HG03025 (cell line): ENCODE measurements at regions not wholly inside any gene's neighbourhood (a gene's known extent, or its start where the extent isn't known, plus 50 kb on each side); places are given as distances from the start of the nearest gene placed in this dataset.

ENCODE experiments used
- ATAC-seq: cut with Tn5 transposase; IDR thresholded peaks from one replicate; pipeline ENCODE4 v1.9.1; 2021; ENCODE audit warnings: mild to moderate bottlenecking, moderate library complexity; ENCODE audit not compliant: unreplicated experiment, low FRiP score

- no peak for ATAC-seq
These were observed 304.9 kb upstream of the TCF21 start for GRCh38 chr6:133583907-133584427.

GRCh38 chr6:133584823-133585222 lies 304.1 kb upstream of the TCF21 start:
- no peak for ATAC-seq

- no peak for ATAC-seq
These were observed 302.9 kb upstream of the TCF21 start for GRCh38 chr6:133585978-133586377.

- ATAC-seq: no peak
These were observed 301.3 kb upstream of the TCF21 start for GRCh38 chr6:133587546-133588160.

GRCh38 chr6:133590196-133590595 lies 298.7 kb upstream of the TCF21 start:
- no peak for ATAC-seq

GRCh38 chr6:133590814-133591213 lies 298.1 kb upstream of the TCF21 start:
- no peak for ATAC-seq

DNA sequence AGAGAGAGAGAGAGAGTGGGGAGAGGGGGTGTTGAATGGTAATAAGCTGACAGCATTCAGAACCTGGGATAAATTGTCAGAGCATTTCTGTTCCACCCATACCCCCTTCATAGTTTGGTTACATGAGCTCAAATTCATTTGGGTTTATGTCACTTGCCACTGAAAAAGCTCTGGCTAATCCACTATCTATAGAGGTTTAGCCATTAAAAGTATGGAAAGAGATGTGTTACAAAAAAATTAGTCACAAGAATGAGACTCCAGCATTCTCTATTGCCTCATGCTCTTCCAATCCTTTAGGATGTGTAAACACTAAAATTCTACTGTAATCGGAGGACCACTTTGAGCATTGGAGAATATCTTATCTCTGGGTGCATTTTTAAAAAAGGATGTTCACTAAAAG lies 297.6 kb upstream of the TCF21 start:
- ATAC-seq: no peak

DNA sequence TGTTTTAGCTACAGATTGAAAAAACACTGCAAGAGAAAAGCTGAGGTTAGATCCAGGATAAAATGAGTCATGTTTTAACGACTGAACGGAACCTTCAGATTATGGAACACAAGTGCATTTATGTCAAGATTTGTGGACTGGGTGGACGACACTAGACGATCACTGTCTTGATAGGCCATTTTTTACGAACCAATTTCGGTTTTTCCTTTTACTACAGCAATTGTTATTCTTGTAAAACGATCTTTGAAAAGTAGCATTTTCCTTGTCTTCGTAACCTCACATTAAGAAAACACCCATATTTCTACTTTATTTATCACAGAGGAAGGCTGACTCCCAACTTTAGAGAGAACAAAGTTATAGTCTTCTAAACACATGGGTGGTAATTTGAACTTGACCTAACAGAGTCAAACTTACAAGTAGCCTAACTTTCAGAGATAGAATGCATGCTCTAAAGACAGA lies 294.2 kb upstream of the TCF21 start:
- ATAC-seq: no peak

- ATAC-seq: no peak
These were observed 293.7 kb upstream of the TCF21 start for GRCh38 chr6:133595111-133595761.

DNA sequence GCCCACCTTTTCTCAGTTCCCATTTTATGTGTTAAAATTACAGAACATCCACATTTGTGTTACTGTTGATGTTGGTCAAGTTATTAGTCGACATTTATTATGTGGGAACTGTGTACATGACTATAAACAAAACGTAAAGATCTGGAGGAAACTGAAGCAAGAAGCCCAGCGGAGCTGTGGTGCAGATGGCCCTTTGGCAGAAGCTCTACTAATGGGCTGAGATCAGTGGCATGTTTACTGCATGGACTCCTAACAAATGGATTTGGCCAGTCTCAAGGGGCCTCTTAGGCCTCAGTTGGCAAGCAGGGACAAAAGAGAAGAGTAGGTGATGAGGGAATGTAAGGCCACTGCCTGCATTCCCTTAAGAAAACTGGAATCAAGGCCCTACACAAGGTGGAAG lies 282.1 kb upstream of the TCF21 start:
- no peak for ATAC-seq

DNA sequence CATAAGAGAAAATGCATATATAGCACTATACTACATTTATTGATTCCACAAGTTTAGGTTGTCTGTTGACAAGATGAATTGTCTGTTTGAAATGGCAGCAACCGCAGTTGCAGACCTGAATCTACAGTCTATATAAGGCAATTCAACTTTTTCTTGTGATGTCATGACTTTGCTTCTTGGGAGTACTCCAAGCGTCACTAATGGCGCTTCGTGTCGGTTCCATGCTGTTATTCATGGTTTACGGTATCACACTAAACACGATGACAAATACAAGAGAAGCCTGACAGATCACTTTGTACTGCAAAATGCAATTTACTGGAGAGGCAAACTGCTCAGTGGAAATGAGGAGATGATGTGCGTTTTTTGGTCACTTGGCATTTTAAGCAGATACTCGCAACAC lies 280.3 kb upstream of the TCF21 start:
- no peak for ATAC-seq

- no peak for ATAC-seq
These were observed 279.3 kb upstream of the TCF21 start for GRCh38 chr6:133609415-133610226.

DNA sequence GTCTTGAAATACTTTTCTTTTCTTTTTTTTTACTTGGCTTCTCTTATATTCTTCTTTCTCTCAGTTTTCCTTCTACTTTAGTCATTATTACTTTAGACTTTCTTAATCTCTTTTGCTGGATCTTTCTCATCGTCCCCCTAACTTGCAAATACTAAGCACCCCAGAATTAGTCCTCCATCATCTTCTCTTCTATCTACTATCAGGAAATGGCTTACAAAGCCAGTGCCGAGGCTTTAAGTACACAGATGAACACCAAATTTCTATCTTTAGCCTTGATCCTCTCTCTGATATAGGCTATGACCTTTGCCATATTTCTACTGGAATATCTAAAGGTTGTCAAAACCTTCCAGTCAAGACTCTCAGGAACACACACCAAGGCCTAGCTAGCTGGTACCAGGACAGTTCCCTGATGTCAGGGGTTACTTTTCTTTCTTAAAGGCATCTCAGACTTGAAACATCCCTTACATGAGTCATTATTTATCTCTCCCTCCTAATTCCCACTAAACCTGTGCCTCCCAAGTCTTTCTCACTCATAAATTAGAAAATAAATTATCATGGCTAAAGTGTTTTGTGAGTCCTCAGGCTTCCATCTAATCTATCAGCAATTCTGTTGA lies 278.6 kb upstream of the TCF21 start:
- no peak for ATAC-seq

DNA sequence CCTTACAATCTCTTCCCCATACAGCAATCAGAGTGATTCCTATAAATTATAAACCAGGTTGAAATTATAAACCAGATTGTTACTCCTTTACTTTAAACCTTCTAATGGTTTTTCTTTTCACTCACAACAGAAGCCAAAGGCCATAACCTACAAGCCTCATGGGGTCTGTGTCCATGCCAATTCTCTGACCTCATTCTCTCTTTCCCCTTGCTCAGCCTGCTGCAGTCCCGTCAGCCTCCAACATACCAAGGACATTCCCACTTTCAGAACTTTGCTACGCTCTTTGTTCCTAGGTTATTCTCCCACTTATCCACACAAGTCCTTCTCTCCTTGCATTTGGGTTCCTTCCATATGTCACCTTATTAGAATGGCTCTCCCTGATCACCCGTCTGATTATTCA lies 277.9 kb upstream of the TCF21 start:
- ATAC-seq: no peak

DNA sequence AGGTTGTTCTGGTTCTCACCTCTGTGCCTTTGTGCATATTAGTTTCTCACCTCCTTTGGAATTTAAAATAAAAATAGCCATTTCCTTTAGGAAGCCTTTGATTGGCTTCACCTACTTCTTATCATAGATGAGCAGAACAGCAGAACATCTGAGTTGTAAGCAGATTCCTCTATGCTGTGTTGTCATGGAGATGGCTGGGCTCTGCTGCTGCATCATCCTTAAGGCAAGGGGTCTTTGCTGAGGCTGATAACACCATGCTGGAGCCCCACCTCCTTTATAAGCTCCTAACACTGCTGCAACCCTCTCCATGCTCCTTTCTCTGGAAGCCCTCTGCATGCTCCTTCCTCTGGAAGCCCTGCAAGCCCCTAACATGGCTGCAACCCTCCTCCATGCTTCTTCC lies 276.5 kb upstream of the TCF21 start:
- no peak for ATAC-seq

DNA sequence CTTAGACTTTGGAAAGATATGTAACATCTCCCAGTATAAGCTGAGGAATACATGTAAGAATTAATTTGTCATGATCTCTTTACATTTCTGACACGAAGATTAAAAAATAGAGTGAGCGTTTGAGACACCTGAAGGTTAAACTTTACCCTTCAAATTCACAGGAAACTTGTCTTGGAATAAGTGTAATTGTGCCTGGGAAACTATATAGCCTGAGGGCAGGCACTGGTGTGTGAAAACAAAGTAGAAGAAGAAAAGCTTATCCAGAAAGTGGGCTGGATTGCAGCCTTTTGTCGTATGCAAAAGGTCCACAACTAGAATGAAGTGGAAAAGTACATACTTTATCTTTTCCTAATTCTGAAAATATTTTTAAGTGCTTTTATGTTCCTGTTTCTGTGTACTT lies 275.7 kb upstream of the TCF21 start:
- ATAC-seq: no peak

- no peak for ATAC-seq
These were observed 267.2 kb upstream of the TCF21 start for GRCh38 chr6:133621751-133622150.

DNA sequence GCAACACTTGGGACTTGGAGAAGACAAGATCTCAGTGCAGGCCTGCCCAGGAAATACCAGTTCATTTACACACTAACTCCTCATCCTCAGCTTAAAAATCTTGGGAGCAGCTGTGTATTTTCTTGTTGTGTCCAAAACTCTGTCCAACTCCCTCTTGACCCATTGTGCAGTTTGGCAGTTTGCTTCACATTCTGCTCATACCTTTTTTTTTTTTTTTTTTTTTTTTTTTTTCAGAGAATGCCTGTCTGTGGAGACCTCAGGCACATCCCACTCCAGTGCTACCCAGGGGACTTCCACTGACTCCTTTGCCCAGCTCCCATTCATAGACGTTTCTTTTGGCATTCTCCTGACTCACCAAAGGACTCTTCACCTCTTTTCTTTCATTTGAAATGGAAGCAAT lies 265.8 kb upstream of the TCF21 start:
- ATAC-seq: no peak

- ATAC-seq: no peak
These were observed 265.3 kb upstream of the TCF21 start for GRCh38 chr6:133623621-133624020.

GRCh38 chr6:133626096-133626666 lies 262.7 kb upstream of the TCF21 start:
- ATAC-seq: no peak

GRCh38 chr6:133629970-133630369 lies 258.9 kb upstream of the TCF21 start:
- ATAC-seq: no peak
